ENCODE measurements at regions not wholly inside any gene's neighbourhood (a gene's known extent, or its start where the extent isn't known, plus 50 kb on each side); places are given as distances from the start of the nearest gene placed in this dataset.
"Not testable (repeated sequence)": the region's sequence is repeated elsewhere in the genome, so short reads cannot be mapped to it uniquely, and the experiment has no call there.

- Histone ChIP-seq H3K36me3 (ENCODE audit: insufficient read depth, low read length) (no peaks in the 10 kb centered on the region), H3K9me3 (ENCODE audit: low read depth, low read length) (no peaks in the 10 kb centered on the region), H3K9ac (ENCODE audit: insufficient read length) (no peak overlapping the region), H3K4me3 (no peak overlapping the region), H3K27ac (no peak overlapping the region)
- TF ChIP-seq FOXP2 (optimal IDR thresholded peaks at IDR 0.05; ENCODE audit: control extremely low read depth, extremely low read length, insufficient read depth) (no peak), POLR2AphosphoS5 (IDR thresholded peaks at IDR 0.05; ENCODE audit: borderline replicate concordance, low read depth, low read length) (no peak), EZH2 (IDR thresholded peaks at IDR 0.05) (no peak)
- DNase-seq (ENCODE audit: low read depth, low spot score) = no peak
These were observed 158.3 kb upstream of the IRAK1BP1 start for GRCh38 chr6:78709021-78709420.

- DNase-seq (ENCODE audit: low read depth, low spot score) = no peak
- Histone ChIP-seq H3K36me3 (ENCODE audit: insufficient read depth, low read length) (no peaks in the 10 kb centered on the region), H3K9ac (ENCODE audit: insufficient read length) (no peak overlapping the region), H3K9me3 (ENCODE audit: low read depth, low read length) (no peaks in the 10 kb centered on the region), H3K4me3 (no peak overlapping the region), H3K27ac (no peak overlapping the region)
- TF ChIP-seq EZH2 (IDR thresholded peaks at IDR 0.05) (no peak), FOXP2 (optimal IDR thresholded peaks at IDR 0.05; ENCODE audit: control extremely low read depth, extremely low read length, insufficient read depth) (no peak), POLR2AphosphoS5 (IDR thresholded peaks at IDR 0.05; ENCODE audit: borderline replicate concordance, low read depth, low read length) (no peak)
These were observed 153.8 kb upstream of the IRAK1BP1 start for GRCh38 chr6:78713564-78713963.

DNA sequence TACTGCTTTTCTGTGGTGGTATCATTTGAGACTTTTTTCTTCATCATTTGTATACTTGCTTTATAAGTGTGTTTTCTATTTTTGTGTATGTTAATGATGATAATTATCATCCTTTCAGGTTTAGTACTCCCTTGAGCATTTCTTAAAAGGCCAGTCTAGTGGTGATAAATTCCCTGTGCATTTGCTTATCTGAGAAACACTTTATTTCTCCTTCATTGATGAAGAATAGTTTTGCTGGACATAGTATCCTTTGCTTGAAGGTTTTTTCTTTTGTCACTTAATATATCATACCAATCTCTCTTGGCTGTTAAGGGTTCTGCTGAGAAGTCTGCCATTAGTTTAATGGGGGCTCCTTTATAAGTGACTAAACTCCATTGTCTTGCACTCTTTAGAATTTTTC is 123.2 kb upstream of the IRAK1BP1 start:
- Histone ChIP-seq H3K9me3 (ENCODE audit: low read depth, low read length) (peaks cover 19% of the 10 kb centered on the region; the same call in 1 of the 2 replicates), H3K9ac (ENCODE audit: insufficient read length) (no peak overlapping the region), H3K36me3 (ENCODE audit: insufficient read depth, low read length) (peaks cover 3% of the 10 kb centered on the region; the same call in 1 of the 2 replicates), H3K4me3 (no peak overlapping the region), H3K27ac (no peak overlapping the region)
- TF ChIP-seq FOXP2 (optimal IDR thresholded peaks at IDR 0.05; ENCODE audit: control extremely low read depth, extremely low read length, insufficient read depth) (no peak), EZH2 (IDR thresholded peaks at IDR 0.05) (no peak), POLR2AphosphoS5 (IDR thresholded peaks at IDR 0.05; ENCODE audit: borderline replicate concordance, low read depth, low read length) (no peak)
- no peak for DNase-seq (ENCODE audit: low read depth, low spot score)

DNA sequence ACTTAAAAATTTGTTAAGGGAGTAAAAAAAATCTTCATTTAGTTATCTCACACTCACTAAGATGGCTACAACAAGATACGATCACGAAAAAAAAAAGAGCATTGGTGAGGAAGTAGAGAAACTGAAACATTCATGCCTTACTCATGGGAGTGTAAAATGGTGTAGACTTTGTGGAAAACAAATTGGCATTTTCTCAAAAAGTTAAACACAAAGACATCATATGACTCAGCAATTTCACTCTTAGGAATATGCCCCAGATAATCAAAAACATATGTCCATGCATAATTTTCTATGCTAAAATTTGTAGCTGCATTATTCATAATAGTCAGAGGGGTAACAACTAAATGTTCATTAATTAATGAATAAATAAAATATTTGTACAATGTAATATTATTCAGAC is 120.9 kb upstream of the IRAK1BP1 start:
- peaks cover 19% of the 10 kb centered on the region; the same call in 1 of the 2 replicates for H3K9me3 ChIP-seq (ENCODE audit: low read depth, low read length)
- peak; percentile 79 for DNase-seq (ENCODE audit: low read depth, low spot score)
- H3K4me3 ChIP-seq = peak overlapping the region; percentile 69
- peak overlapping the region; percentile 3 for H3K9ac ChIP-seq (ENCODE audit: insufficient read length)
- peak overlapping the region; percentile 98 for H3K27ac ChIP-seq
- TF ChIP-seq FOXP2 (optimal IDR thresholded peaks at IDR 0.05; ENCODE audit: control extremely low read depth, extremely low read length, insufficient read depth) = no peak
- no peak for TF ChIP-seq POLR2AphosphoS5 (IDR thresholded peaks at IDR 0.05; ENCODE audit: borderline replicate concordance, low read depth, low read length)
- TF ChIP-seq EZH2 (IDR thresholded peaks at IDR 0.05) = no peak
- peaks cover 3% of the 10 kb centered on the region; the same call in 1 of the 2 replicates for H3K36me3 ChIP-seq (ENCODE audit: insufficient read depth, low read length)

- peaks cover 3% of the 10 kb centered on the region; the same call in 1 of the 2 replicates for H3K36me3 ChIP-seq (ENCODE audit: insufficient read depth, low read length)
- H3K4me3 ChIP-seq = no peak overlapping the region
- no peak for TF ChIP-seq POLR2AphosphoS5 (IDR thresholded peaks at IDR 0.05; ENCODE audit: borderline replicate concordance, low read depth, low read length)
- TF ChIP-seq FOXP2 (optimal IDR thresholded peaks at IDR 0.05; ENCODE audit: control extremely low read depth, extremely low read length, insufficient read depth) = no peak
- no peak for TF ChIP-seq EZH2 (IDR thresholded peaks at IDR 0.05)
- peak overlapping the region; percentile 77 for H3K27ac ChIP-seq
- peaks cover 15% of the 10 kb centered on the region; the same call in 1 of the 2 replicates for H3K9me3 ChIP-seq (ENCODE audit: low read depth, low read length)
- H3K9ac ChIP-seq (ENCODE audit: insufficient read length) = no peak overlapping the region
- no peak for DNase-seq (ENCODE audit: low read depth, low spot score)
These were observed 118.0 kb upstream of the IRAK1BP1 start for GRCh38 chr6:78749326-78749725.

DNA sequence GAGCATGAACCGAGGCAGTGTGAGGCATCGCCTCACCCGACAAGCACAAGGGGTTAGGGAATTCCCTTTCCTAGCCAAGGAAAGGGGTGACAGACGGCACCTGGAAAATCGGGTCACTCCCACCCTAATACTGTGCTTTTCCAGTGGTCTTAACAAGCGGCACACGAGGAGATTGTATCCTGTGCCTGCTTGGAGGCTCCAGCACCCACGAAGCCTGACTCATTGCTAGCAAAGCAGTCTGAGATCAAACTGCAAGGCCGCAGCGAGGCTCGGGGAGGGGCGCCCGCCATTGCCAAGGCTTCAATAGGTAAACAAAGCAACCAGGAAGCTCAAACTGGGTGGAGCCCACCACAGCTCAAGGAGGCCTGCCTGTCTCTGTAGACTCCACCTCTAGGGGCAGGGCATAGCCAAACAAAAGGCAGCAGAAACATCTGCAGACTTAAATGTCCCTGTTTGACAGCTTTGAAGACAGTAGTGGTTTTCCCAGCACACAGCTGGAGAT is 109.0 kb upstream of the IRAK1BP1 start:
- not testable (repeated sequence) for H3K36me3 ChIP-seq (ENCODE audit: insufficient read depth, low read length); H3K27ac ChIP-seq; H3K4me3 ChIP-seq; H3K9ac ChIP-seq (ENCODE audit: insufficient read length); H3K9me3 ChIP-seq (ENCODE audit: low read depth, low read length); DNase-seq (ENCODE audit: low read depth, low spot score)

DNA sequence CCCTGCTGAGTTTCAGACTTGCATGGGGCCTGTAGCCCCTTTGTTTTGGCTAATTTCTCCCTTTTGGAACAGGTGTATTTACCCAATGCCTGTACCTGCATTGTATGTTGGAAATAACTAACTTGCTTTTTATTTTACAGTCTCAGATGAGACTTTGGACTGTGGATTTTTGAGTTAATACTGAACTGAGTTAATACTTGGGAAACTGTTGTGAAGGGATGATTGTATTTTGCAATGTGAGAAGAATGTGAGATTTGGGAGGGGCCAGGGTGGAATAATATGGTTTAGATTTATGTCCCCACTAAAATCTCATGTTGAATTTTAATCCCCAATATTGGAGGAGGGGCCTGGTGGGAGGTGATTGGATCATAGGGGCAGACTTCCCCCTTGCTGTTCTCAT is 99.1 kb upstream of the IRAK1BP1 start:
- no peaks in the 10 kb centered on the region for H3K36me3 ChIP-seq (ENCODE audit: insufficient read depth, low read length)
- no peak overlapping the region for H3K4me3 ChIP-seq
- no peaks in the 10 kb centered on the region for H3K9me3 ChIP-seq (ENCODE audit: low read depth, low read length)
- H3K27ac ChIP-seq = no peak overlapping the region
- DNase-seq (ENCODE audit: low read depth, low spot score) = no peak
- H3K9ac ChIP-seq (ENCODE audit: insufficient read length) = no peak overlapping the region
- no peak for TF ChIP-seq EZH2 (IDR thresholded peaks at IDR 0.05)
- TF ChIP-seq FOXP2 (optimal IDR thresholded peaks at IDR 0.05; ENCODE audit: control extremely low read depth, extremely low read length, insufficient read depth) = no peak
- TF ChIP-seq POLR2AphosphoS5 (IDR thresholded peaks at IDR 0.05; ENCODE audit: borderline replicate concordance, low read depth, low read length) = no peak

DNA sequence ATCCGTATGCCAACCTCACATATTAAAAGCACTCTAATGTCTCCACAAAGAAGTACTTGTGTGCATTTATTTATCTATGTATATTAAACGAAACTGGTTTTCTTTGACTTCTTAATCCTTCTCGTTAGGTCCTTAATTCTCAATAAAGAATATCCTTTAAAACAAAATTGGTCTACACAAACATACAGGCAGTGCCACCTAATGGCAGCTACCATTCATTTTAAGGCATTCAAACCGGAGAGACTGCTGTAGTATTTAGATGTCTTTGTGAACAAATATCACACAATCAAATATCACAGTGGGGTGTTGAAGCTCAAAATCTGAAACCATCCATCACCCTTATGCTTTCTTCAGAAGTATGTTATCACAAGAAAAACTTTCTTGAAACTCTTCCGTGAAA is 96.6 kb upstream of the IRAK1BP1 start:
- no peak overlapping the region for H3K4me3 ChIP-seq

GRCh38 chr6:78771586-78771985 is 95.8 kb upstream of the IRAK1BP1 start:
- no peak overlapping the region for H3K9ac ChIP-seq (ENCODE audit: insufficient read length)
- no peak overlapping the region for H3K27ac ChIP-seq
- DNase-seq (ENCODE audit: low read depth, low spot score) = no peak
- H3K9me3 ChIP-seq (ENCODE audit: low read depth, low read length) = no peaks in the 10 kb centered on the region
- no peak overlapping the region for H3K4me3 ChIP-seq
- TF ChIP-seq FOXP2 (optimal IDR thresholded peaks at IDR 0.05; ENCODE audit: control extremely low read depth, extremely low read length, insufficient read depth) (no peak), POLR2AphosphoS5 (IDR thresholded peaks at IDR 0.05; ENCODE audit: borderline replicate concordance, low read depth, low read length) (no peak), EZH2 (IDR thresholded peaks at IDR 0.05) (no peak)
- H3K36me3 ChIP-seq (ENCODE audit: insufficient read depth, low read length) = no peaks in the 10 kb centered on the region

More for the DNA sequence above, 96.6 kb upstream of the IRAK1BP1 start:
- Histone ChIP-seq H3K9me3 (ENCODE audit: low read depth, low read length) (no peaks in the 10 kb centered on the region), H3K9ac (ENCODE audit: insufficient read length) (no peak overlapping the region), H3K36me3 (ENCODE audit: insufficient read depth, low read length) (no peaks in the 10 kb centered on the region), H3K27ac (no peak overlapping the region)
- TF ChIP-seq FOXP2 (optimal IDR thresholded peaks at IDR 0.05; ENCODE audit: control extremely low read depth, extremely low read length, insufficient read depth) = no peak
- TF ChIP-seq POLR2AphosphoS5 (IDR thresholded peaks at IDR 0.05; ENCODE audit: borderline replicate concordance, low read depth, low read length) = no peak
- TF ChIP-seq EZH2 (IDR thresholded peaks at IDR 0.05) = no peak
- DNase-seq (ENCODE audit: low read depth, low spot score) = no peak
